ENCODE measurements at regions not wholly inside any gene's neighbourhood (a gene's known extent, or its start where the extent isn't known, plus 50 kb on each side); places are given as distances from the start of the nearest gene placed in this dataset.
A peak's percentile ranks its signal among the peaks of the same experiment; 100 is the strongest.

DNA sequence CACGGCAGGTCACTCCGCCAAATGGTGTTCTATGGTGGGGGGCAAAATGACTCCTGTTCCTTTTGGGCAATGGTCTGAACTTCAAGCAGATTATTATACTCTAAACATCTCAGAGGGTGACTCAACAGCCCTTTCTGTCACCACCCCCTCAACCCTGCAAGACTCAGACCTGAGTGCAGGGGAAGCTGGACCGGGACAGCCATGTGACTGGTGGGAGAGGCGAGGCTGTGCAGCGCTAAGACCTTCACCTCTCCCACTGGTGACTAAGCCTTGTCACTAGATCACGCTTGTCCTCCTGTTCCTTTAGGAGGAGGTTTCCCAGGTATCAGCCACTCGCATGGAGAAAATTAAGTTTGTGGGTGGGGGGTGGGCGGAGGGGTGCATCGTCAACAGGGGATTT lies 67.1 kb upstream of the CCND2 start:
- Histone ChIP-seq H3K9ac (ENCODE audit: low read depth, low read length) (no peak overlapping the region), H3K4me3 (ENCODE audit: low read depth, low read length) (no peak overlapping the region), H3K9me3 (ENCODE audit: control insufficient read depth, insufficient read depth, low read length) (no peaks in the 10 kb centered on the region), H3K4me1 (ENCODE audit: control insufficient read depth, insufficient read depth, low read length) (peaks cover 28% of the 10 kb centered on the region), H3K36me3 (ENCODE audit: control insufficient read depth, insufficient read depth, low read length) (no peaks in the 10 kb centered on the region), H3K27me3 (ENCODE audit: control insufficient read depth, insufficient read depth, low read length) (no peaks in the 10 kb centered on the region)

DNA sequence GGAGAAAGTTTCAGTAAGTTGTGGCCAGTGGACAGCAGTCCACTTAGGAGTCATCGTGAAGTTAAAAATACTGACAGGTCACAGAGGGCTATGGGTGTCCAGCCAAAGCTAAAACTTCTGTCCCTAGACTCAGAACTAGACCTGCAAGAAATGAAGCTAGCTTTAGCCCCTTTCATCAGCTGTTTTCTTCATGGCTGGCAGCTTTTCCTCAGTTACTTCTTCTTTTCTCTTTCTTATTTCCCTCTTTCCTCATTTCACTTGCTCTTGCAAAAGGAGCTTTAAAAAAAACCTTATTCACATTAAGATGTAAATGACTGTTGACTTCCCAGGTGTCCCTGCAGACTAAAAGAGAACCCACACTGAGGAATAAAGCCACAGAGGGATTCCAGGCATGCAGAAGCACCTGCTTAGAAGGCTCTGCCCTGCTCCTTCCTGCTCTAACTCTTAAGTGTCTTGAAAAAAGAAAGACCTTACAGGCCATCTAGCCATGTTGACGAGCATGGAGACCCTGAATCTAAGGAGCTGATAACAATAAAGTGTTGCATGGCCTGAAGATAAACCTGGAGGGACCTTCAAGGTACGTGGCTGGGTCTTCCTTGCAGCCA lies 69.7 kb upstream of the CCND2 start:
- H3K9me3 ChIP-seq (ENCODE audit: control insufficient read depth, insufficient read depth, low read length): no peaks in the 10 kb centered on the region
- H3K36me3 ChIP-seq (ENCODE audit: control insufficient read depth, insufficient read depth, low read length): no peaks in the 10 kb centered on the region
- H3K4me3 ChIP-seq (ENCODE audit: low read depth, low read length): peak overlapping the region; percentile 20
- no peaks in the 10 kb centered on the region for H3K27me3 ChIP-seq (ENCODE audit: control insufficient read depth, insufficient read depth, low read length)
- H3K9ac ChIP-seq (ENCODE audit: low read depth, low read length): no peak overlapping the region
- peaks cover 28% of the 10 kb centered on the region for H3K4me1 ChIP-seq (ENCODE audit: control insufficient read depth, insufficient read depth, low read length)

DNA sequence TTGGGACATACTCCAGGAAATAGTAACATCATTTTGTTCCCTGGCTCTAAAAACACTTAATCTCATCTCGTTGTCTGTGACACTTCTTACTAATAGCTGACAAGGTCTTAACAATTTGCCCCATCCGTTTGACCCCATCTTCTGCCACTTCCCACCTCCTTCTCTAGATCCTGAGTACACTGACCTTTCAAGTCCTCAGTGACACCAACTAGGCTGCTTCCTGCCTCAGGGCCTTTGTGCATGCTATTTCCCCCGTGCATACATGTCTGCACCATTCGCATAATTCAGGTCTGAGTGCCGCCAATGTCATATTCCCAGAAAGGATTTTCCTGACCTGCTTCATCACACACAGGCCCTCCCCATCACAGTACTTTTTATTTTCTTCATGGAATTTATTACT lies 70.6 kb upstream of the CCND2 start:
- Histone ChIP-seq H3K9ac (ENCODE audit: low read depth, low read length) (no peak overlapping the region), H3K27me3 (ENCODE audit: control insufficient read depth, insufficient read depth, low read length) (no peaks in the 10 kb centered on the region), H3K9me3 (ENCODE audit: control insufficient read depth, insufficient read depth, low read length) (no peaks in the 10 kb centered on the region), H3K4me3 (ENCODE audit: low read depth, low read length) (no peak overlapping the region), H3K4me1 (ENCODE audit: control insufficient read depth, insufficient read depth, low read length) (peaks cover 28% of the 10 kb centered on the region), H3K36me3 (ENCODE audit: control insufficient read depth, insufficient read depth, low read length) (no peaks in the 10 kb centered on the region)

DNA sequence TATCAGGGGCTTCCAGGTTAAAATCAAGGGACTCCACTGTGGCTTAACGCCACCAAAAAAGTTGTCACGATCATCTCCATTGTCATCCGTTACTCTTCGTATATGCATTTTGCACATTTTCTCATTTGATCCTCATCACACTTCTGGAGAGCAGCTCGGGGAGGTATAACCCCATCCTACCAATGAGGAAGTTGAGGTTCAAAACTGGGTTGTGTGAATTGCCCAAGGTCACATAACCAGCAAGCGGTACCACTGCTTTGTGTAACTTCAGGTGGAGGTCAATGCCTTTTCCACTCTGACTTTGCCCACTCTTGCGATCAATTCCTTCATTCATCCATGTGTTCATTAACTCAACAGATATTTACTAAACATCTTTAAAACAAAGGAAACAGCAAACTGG lies 71.1 kb upstream of the CCND2 start:
- Histone ChIP-seq H3K9me3 (ENCODE audit: control insufficient read depth, insufficient read depth, low read length) (no peaks in the 10 kb centered on the region), H3K4me1 (ENCODE audit: control insufficient read depth, insufficient read depth, low read length) (peaks cover 28% of the 10 kb centered on the region), H3K27me3 (ENCODE audit: control insufficient read depth, insufficient read depth, low read length) (no peaks in the 10 kb centered on the region), H3K4me3 (ENCODE audit: low read depth, low read length) (no peak overlapping the region), H3K36me3 (ENCODE audit: control insufficient read depth, insufficient read depth, low read length) (no peaks in the 10 kb centered on the region), H3K9ac (ENCODE audit: low read depth, low read length) (no peak overlapping the region)

DNA sequence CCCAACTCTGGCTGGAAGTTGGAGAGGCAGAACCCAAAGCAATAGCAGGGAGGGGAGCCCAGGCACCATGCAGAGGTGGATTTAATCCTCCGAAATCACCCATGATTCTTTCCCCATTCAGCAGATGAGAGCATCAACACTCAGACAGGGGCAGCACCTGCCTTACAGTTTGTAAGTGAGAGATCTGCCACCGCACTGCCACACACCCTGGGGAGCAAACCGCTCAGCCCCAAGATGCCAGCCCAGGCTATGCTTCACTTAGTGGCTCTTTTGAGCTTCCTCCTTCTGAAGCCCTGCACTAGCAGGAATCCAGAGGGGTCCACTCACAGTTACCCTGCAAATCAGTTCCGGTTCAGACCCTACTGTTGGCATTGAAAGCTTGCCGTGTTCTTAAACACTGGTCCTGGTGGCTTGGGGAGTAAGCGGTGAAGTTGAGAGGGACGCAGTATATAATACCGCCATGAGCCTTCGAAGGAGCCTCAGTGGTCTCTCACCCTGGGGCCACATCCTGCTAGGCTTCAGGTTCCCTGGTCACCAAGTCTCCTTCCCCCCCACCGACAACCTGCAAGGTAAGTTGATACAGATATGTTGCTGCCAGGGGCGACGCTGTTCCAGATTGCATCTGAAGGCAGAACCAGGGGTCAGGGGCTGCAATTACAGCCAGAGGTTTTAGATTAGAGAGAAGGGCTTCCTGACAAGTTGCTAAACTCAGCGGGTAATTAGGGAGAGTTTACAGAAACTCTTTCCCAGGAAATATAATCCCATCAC lies 72.0 kb upstream of the CCND2 start:
- Histone ChIP-seq H3K27me3 (ENCODE audit: control insufficient read depth, insufficient read depth, low read length) (no peaks in the 10 kb centered on the region), H3K4me1 (ENCODE audit: control insufficient read depth, insufficient read depth, low read length) (peaks cover 28% of the 10 kb centered on the region), H3K9ac (ENCODE audit: low read depth, low read length) (no peak overlapping the region), H3K36me3 (ENCODE audit: control insufficient read depth, insufficient read depth, low read length) (no peaks in the 10 kb centered on the region), H3K4me3 (ENCODE audit: low read depth, low read length) (no peak overlapping the region), H3K9me3 (ENCODE audit: control insufficient read depth, insufficient read depth, low read length) (no peaks in the 10 kb centered on the region)

DNA sequence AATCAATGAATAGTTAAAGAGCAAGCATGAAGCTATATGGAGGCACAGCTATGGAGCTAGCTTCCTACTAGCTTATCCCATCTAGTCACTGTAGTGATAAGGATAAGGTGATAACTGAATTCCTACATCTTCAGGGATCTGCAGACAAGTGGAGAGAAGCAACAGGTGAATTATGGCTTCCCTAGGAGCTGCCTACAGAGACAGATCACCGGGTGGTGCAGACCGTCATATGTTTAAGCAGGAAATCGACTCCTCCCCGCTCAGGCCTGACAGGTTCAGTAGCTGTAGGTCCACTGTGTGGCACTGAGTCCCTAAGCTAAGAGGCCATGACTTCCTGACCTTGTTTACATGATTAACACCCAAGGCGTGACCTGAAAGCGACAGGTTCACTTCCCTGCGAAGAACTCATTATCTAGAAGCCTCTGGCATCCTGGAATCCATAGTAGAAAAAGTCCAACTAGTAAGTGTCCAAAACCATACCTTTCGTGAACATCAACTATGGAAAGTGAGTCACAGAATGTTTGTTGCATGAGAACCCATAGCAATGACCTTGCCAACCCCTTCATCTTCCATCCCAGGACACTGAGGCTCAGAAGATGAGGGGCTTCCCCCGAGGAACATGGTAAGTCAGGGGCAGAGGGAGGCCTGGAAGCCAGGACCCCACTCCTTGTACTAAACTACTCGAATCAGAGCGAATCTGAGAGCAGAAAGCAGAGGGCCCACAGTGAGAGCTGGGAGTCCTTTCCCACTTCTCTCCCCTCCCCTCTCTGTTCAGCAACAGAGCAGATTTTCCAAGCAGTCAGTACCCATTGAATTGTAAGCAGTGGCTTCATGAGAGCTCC lies 75.4 kb upstream of the CCND2 start:
- Histone ChIP-seq H3K4me1 (ENCODE audit: control insufficient read depth, insufficient read depth, low read length) (peaks cover 10% of the 10 kb centered on the region), H3K9me3 (ENCODE audit: control insufficient read depth, insufficient read depth, low read length) (no peaks in the 10 kb centered on the region), H3K4me3 (ENCODE audit: low read depth, low read length) (no peak overlapping the region), H3K9ac (ENCODE audit: low read depth, low read length) (no peak overlapping the region), H3K36me3 (ENCODE audit: control insufficient read depth, insufficient read depth, low read length) (no peaks in the 10 kb centered on the region), H3K27me3 (ENCODE audit: control insufficient read depth, insufficient read depth, low read length) (peaks cover 2% of the 10 kb centered on the region)

DNA sequence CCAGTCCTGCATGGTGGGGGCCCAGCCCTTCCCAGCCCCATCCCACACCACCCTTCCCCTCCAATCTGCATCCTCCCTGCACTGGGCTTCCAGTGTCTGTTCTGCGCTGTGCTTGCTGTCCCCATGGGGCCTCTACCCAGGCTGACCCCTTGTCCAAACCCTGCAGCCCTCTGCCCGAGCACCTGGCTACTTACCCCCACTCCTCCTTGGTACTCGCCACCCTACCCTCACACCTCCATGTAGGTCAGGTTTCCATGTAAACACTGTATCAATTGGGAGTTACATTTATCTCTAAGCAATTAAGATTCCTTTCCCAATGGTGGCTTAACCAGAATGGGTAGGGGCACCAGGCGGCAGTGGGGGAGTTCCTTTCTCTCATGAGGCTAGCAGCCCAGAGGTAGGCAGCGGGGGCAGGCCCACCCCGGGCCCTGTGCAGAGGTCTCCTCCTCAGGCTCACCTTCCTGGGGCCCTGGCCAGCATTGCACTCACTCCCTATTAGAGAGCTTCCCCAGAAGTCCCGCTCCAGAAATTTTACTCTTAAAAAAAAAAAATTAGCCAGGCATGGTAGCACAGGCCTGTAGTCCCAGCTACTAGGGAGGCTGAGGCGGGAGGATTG lies 76.6 kb upstream of the CCND2 start:
- H3K27me3 ChIP-seq (ENCODE audit: control insufficient read depth, insufficient read depth, low read length): peaks cover 4% of the 10 kb centered on the region
- no peaks in the 10 kb centered on the region for H3K36me3 ChIP-seq (ENCODE audit: control insufficient read depth, insufficient read depth, low read length)
- H3K4me1 ChIP-seq (ENCODE audit: control insufficient read depth, insufficient read depth, low read length): no peaks in the 10 kb centered on the region
- no peaks in the 10 kb centered on the region for H3K9me3 ChIP-seq (ENCODE audit: control insufficient read depth, insufficient read depth, low read length)
- H3K9ac ChIP-seq (ENCODE audit: low read depth, low read length): no peak overlapping the region
- H3K4me3 ChIP-seq (ENCODE audit: low read depth, low read length): no peak overlapping the region

DNA sequence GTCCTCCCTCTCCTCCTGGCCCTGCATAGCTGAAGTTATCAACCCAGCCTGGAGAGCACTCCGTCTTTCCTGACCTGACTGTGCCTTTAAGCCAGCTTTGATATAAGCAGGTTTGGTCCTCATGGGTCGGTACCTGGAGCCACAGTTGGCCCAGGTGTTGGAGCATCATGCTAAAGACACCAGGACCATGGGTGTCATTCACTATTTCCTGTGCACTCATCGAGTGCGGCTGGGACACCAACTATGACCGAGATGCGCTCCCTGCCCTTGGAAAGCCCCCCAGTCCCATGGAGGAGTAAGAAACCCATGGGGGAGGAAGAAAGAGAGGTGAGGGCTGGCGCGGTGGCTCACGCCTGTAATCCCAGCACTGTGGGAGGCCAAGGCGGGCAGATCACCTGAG lies 78.9 kb upstream of the CCND2 start:
- Histone ChIP-seq H3K9ac (ENCODE audit: low read depth, low read length) (no peak overlapping the region), H3K27me3 (ENCODE audit: control insufficient read depth, insufficient read depth, low read length) (peaks cover 4% of the 10 kb centered on the region), H3K4me3 (ENCODE audit: low read depth, low read length) (no peak overlapping the region), H3K9me3 (ENCODE audit: control insufficient read depth, insufficient read depth, low read length) (no peaks in the 10 kb centered on the region), H3K4me1 (ENCODE audit: control insufficient read depth, insufficient read depth, low read length) (no peaks in the 10 kb centered on the region), H3K36me3 (ENCODE audit: control insufficient read depth, insufficient read depth, low read length) (no peaks in the 10 kb centered on the region)

DNA sequence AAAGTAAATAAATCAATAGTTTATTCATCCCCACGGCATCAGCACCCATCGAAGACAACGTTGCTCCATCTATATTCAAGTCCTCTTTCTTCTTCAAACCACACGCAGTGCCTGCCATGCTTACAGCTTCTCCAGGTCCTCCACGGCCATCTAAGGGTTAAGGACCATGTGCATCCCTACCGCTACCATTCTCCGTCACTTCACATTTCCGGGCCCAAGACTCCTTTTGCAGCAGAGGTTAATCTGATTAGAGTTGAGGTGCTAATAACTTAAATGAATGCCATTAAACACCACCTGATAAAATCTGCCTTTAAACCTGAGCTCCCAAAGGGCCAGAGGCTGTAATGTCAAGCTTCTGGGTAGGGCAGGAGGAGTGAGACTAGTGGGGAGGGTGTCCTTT lies 79.7 kb upstream of the CCND2 start:
- H3K36me3 ChIP-seq (ENCODE audit: control insufficient read depth, insufficient read depth, low read length): no peaks in the 10 kb centered on the region
- H3K9me3 ChIP-seq (ENCODE audit: control insufficient read depth, insufficient read depth, low read length): no peaks in the 10 kb centered on the region
- peaks cover 4% of the 10 kb centered on the region for H3K27me3 ChIP-seq (ENCODE audit: control insufficient read depth, insufficient read depth, low read length)
- no peaks in the 10 kb centered on the region for H3K4me1 ChIP-seq (ENCODE audit: control insufficient read depth, insufficient read depth, low read length)
- no peak overlapping the region for H3K9ac ChIP-seq (ENCODE audit: low read depth, low read length)
- no peak overlapping the region for H3K4me3 ChIP-seq (ENCODE audit: low read depth, low read length)

DNA sequence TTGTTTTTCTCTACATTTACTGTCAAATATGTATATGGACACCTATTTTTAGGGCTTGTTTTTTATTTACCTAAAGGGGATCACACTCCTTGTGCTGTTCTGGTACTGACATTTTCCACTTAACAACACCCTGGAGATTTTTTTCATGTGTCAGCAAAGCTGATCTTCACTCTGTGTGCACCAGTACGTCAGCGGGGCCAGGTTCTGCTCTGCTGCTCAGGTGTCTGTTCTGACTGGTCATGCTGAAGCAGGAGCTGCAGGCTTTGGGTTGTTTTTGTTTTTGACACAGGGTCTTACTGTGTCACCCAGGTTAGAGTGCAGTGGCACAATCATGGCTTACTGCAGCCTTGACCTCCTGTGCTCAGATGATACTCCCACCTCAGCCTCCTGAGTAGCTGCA lies 81.9 kb upstream of the CCND2 start:
- Histone ChIP-seq H3K4me1 (ENCODE audit: control insufficient read depth, insufficient read depth, low read length) (no peaks in the 10 kb centered on the region), H3K27me3 (ENCODE audit: control insufficient read depth, insufficient read depth, low read length) (peaks cover 4% of the 10 kb centered on the region), H3K9ac (ENCODE audit: low read depth, low read length) (no peak overlapping the region), H3K4me3 (ENCODE audit: low read depth, low read length) (no peak overlapping the region), H3K9me3 (ENCODE audit: control insufficient read depth, insufficient read depth, low read length) (no peaks in the 10 kb centered on the region), H3K36me3 (ENCODE audit: control insufficient read depth, insufficient read depth, low read length) (no peaks in the 10 kb centered on the region)

DNA sequence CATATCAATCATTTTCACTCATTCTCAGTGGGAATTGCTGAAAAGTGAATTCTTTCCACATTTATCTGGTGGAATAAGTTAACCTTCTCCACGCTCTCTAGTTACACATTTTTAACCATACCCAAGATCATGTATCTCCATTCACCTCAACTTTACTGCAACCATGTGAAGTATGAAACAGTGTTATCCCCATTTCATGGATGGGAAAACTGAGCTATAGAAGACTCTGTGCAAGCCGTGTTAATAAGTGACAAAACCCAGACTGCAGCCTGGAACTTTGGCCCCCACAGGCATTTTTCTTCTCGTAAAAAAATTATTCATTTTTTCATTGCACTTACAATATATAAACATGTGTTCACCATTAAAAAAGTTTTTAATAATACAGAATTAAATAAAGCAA lies 82.4 kb upstream of the CCND2 start:
- Histone ChIP-seq H3K9ac (ENCODE audit: low read depth, low read length) (no peak overlapping the region), H3K4me1 (ENCODE audit: control insufficient read depth, insufficient read depth, low read length) (no peaks in the 10 kb centered on the region), H3K27me3 (ENCODE audit: control insufficient read depth, insufficient read depth, low read length) (peaks cover 4% of the 10 kb centered on the region), H3K4me3 (ENCODE audit: low read depth, low read length) (no peak overlapping the region), H3K36me3 (ENCODE audit: control insufficient read depth, insufficient read depth, low read length) (no peaks in the 10 kb centered on the region), H3K9me3 (ENCODE audit: control insufficient read depth, insufficient read depth, low read length) (no peaks in the 10 kb centered on the region)
